RWPE1 (cell line): ENCODE measurements at regions not wholly inside any gene's neighbourhood (a gene's known extent, or its start where the extent isn't known, plus 50 kb on each side); places are given as distances from the start of the nearest gene placed in this dataset.
A peak's percentile ranks its signal among the peaks of the same experiment; 100 is the strongest.
"Not testable (repeated sequence)": the region's sequence is repeated elsewhere in the genome, so short reads cannot be mapped to it uniquely, and the experiment has no call there.

Source experiments
- CTCF ChIA-PET: fragments of 350-600 bp; sonication (Branson Sonifier 250); formaldehyde crosslinking; extraction: SDS; loops from one replicate; lab custom pipeline; 2021; lab: Yijun Ruan, JAX
- POLR2A ChIA-PET: fragments of 400-600 bp; formaldehyde crosslinking; extraction: SDS; loops from one replicate; lab custom pipeline; 2020; ENCODE audit warnings: antibody characterized with exemption; ENCODE audit not compliant: low non-redundant PET; lab: Yijun Ruan, JAX
- DNase-seq: peaks from one replicate; pipeline ENCODE4 v3.0.0; 2012; ENCODE audit warnings: low spot score
- H3K27ac ChIP-seq: fragments of 450-650 bp; 2 replicates; pipeline ENCODE4 v1.5.1; 2017
- CTCF ChIP-seq: fragments of 450-650 bp; conservative IDR thresholded peaks from 2 replicates; pipeline ENCODE4 v1.5.1; 2017; ENCODE audit warnings: low read depth, mild to moderate bottlenecking

DNA sequence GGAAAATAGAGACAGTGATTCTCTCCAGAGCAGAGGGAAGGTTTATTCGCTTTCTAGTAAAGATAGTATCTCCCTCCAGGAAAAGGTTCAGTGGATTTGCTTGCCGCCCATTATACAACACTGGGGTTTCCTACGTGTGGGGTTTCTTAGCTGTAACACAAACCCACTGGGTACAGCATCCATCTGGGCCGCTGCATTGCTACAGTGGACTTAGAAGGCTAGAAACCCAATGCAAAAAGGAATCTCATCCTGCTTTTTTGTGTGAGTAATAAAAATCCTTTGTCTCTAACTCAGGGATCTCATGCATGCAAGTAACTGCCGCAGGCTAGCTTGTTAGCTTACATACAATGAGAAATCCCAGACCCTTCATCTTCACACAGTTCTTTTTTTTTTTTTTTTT lies 67.1 kb upstream of the BCL2L14 start:
- TF ChIP-seq CTCF, result no peak
- POLR2A ChIA-PET, result no interaction called here
- H3K27ac ChIP-seq, result no peak overlapping the region
- no peak for DNase-seq
- CTCF ChIA-PET, result interaction anchor here (0.6 kb wide), 2 partner anchors 358 to 484 kb away, joined by 4 read pairs; no protein-coding TSS in a partner anchor

- ChIA-PET POLR2A (no interaction called here), CTCF (no interaction called here)
- no peak for DNase-seq
- no peak overlapping the region for H3K27ac ChIP-seq
- no peak for TF ChIP-seq CTCF
These were observed 66.2 kb upstream of the BCL2L14 start for GRCh38 chr12:12004524-12004923.

GRCh38 chr12:12007001-12007712 lies 63.6 kb upstream of the BCL2L14 start:
- no peak for TF ChIP-seq CTCF
- DNase-seq, result no peak
- ChIA-PET POLR2A (no interaction called here), CTCF (no interaction called here)
- no peak overlapping the region for H3K27ac ChIP-seq

- H3K27ac ChIP-seq, result no peak overlapping the region
- TF ChIP-seq CTCF, result no peak
- CTCF ChIA-PET, result interaction anchor here (0.6 kb wide), 1 partner anchor 427 kb away, joined by 3 read pairs; no protein-coding TSS in a partner anchor
- DNase-seq, result no peak
- POLR2A ChIA-PET, result no interaction called here
These were observed 63.0 kb upstream of the BCL2L14 start for GRCh38 chr12:12007713-12008231.

DNA sequence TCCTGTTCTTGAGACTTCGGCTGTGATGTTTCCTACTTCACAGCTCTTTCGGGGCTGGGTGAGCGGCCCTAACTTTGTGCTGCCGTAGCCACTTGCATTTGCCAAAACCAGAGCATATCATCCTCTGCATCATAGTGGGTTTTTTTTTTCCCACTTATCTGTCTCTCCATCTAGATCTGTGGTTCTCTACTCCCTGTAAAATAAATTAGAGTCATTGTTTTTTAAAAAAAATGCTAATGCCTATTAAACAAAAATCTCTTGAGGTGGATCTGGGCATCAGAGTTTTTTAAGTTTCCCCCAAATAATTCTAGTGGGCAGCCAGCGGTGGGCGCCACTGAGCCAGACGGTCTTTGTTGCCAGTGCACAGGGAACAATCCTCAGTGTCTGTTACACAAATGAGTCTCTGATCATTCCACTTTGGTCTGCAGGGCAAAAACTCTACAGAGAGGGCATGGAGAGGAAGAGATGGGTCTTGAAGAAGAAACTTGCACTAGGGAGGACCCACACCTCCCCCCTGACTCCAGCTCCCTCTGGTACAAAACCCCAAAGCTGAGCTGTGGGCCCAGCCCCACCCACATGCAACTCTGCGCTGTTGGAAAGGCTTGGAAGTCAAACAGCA lies 62.4 kb upstream of the BCL2L14 start:
- TF ChIP-seq CTCF, result no peak
- DNase-seq, result no peak
- no peak overlapping the region for H3K27ac ChIP-seq
- ChIA-PET CTCF (interaction anchor here (0.6 kb wide), 1 partner anchor 428 kb away, joined by 3 read pairs; no protein-coding TSS in a partner anchor), POLR2A (no interaction called here)

DNA sequence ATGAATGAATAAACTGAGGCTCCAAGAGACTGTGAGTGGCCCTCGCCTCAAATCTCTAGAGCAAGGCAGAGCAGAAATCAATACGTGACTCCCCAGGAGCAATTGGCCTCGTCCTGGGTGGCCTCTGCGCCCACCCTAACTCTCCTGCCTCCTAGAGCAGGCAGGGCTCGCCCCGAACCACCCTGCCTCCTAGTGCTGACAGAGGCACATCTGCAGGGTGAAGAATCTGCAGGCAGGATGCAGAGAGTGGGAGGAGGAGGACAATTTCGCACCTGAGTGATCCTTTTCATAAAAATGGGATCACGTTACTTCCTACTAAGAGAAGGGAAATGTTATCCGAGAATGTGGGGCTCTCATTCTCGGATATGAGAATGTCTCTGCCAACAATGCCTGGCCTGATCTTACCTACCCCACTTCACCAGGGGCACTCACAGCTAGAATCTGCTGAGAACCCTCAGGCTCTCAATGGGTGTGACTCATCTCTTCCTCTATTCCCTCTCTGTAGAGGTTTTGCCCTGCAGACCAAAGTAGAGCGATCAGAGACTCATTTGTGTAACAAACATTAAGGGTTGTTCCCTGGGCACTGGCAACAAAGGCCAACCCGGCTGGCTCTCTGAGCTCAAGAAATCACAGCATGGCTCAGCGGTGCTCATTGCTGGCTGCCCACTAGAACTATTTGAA lies 61.7 kb upstream of the BCL2L14 start:
- TF ChIP-seq CTCF, result no peak
- no peak overlapping the region for H3K27ac ChIP-seq
- POLR2A ChIA-PET, result no interaction called here
- CTCF ChIA-PET, result no interaction called here
- DNase-seq, result peak; percentile 55

DNA sequence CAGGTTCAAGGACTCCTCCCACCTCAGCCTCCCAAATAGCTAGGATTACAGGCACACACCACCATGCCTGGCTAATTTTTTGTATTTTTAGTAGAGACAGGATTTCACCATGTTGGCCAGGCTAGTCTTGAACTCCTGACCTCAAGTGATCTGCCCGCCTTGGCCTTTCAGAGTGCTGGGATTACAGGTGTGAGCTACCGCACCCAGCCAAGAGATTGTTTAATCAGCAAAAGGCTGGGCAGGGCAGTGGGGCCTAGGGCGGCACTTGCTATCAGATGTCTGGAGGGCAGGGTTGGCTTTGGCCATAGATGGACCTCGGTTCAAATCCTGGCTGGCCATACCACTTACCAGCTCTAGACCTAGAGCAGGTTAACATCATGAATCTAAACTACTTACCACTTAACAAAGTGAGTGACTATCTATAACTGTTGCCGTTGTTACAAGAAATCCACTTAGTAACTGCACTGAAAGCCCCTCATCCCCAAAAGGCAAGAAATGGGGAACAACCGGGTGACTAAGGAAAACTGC lies 60.9 kb upstream of the BCL2L14 start:
- POLR2A ChIA-PET, result interaction anchor here (0.5 kb wide), 1 partner anchor 929 kb away, joined by 3 read pairs; no protein-coding TSS in a partner anchor
- H3K27ac ChIP-seq, CTCF ChIA-PET, DNase-seq: not testable (repeated sequence)
